ENCODE measurements at regions not wholly inside any gene's neighbourhood (a gene's known extent, or its start where the extent isn't known, plus 50 kb on each side); places are given as distances from the start of the nearest gene placed in this dataset.

- 100% methylated on average over 3 of the region's 4 CpGs for WGBS (ENCODE audit: insufficient coverage)
- Mint-ChIP-seq H3K9me3 (peaks cover 0 to 2% (median 0%) of the 10 kb centered on the region in 7 donors), H3K27me3 (ENCODE audit: low read depth in 3 of 3) (peaks cover 0 to 15% (median 5%) of the 10 kb centered on the region in 3 donors), H3K27ac (no peak overlapping the region), H3K36me3 (no peaks in the 10 kb centered on the region), H3K4me3 (no peak overlapping the region), H3K4me1 (no peaks in the 10 kb centered on the region)
- intact Hi-C loops (cut with micrococcal nuclease): no loop called here
- Histone ChIP-seq H4K20me1 (ENCODE audit: insufficient read depth, low read length) (no peaks in the 10 kb centered on the region), H3K9me3 (replicated peaks in 1 of 2; ENCODE audit: control insufficient read depth in 1 of 2, insufficient read depth in 1 of 2, low read length in 2 of 2) (no peaks in the 10 kb centered on the region), H3K9ac (ENCODE audit: insufficient read depth, low read length, poor library complexity, severe bottlenecking) (no peak overlapping the region), H3K79me2 (ENCODE audit: insufficient read depth, low read length) (no peaks in the 10 kb centered on the region), H3K4me1 (ENCODE audit: control insufficient read depth in 1 of 2, insufficient read depth in 2 of 2, low read length in 2 of 2) (no peaks in the 10 kb centered on the region), H3K27ac (ENCODE audit: low read depth in 1 of 2, low read length in 2 of 2) (no peak overlapping the region), H2AFZ (ENCODE audit: insufficient read depth, low read depth, low read length, poor library complexity, severe bottlenecking) (no peak overlapping the region), H3K4me3 (replicated peaks in 1 of 3; ENCODE audit: low read depth in 2 of 3, low read length in 3 of 3) (no peak overlapping the region), H3K27me3 (ENCODE audit: control insufficient read depth in 2 of 2, insufficient read depth in 2 of 2, low read length in 2 of 2) (no peaks in the 10 kb centered on the region), H3K36me3 (replicated peaks in 1 of 2; ENCODE audit: control insufficient read depth in 1 of 2, insufficient read depth in 2 of 2, low read length in 2 of 2) (no peaks in the 10 kb centered on the region), H3K4me2 (replicated peaks; ENCODE audit: extremely low read depth, low read length, poor library complexity, severe bottlenecking) (no peak overlapping the region)
- TF ChIP-seq CTCF (IDR thresholded peaks at IDR 0.05): no peak
- DNase-seq: no peak
Observed at GRCh38 chr15:48010316-48010715, 110.5 kb upstream of the SLC24A5 start.

- Histone ChIP-seq H3K27ac (ENCODE audit: low read depth in 1 of 2, low read length in 2 of 2) (no peak overlapping the region), H3K79me2 (ENCODE audit: insufficient read depth, low read length) (no peaks in the 10 kb centered on the region), H3K27me3 (ENCODE audit: control insufficient read depth in 2 of 2, insufficient read depth in 2 of 2, low read length in 2 of 2) (peaks cover 0 to 5% of the 10 kb centered on the region in 2 donors), H4K20me1 (ENCODE audit: insufficient read depth, low read length) (no peaks in the 10 kb centered on the region), H2AFZ (ENCODE audit: insufficient read depth, low read depth, low read length, poor library complexity, severe bottlenecking) (no peak overlapping the region), H3K4me1 (ENCODE audit: control insufficient read depth in 1 of 2, insufficient read depth in 2 of 2, low read length in 2 of 2) (no peaks in the 10 kb centered on the region), H3K4me3 (replicated peaks in 1 of 3; ENCODE audit: low read depth in 2 of 3, low read length in 3 of 3) (no peak overlapping the region), H3K9ac (ENCODE audit: insufficient read depth, low read length, poor library complexity, severe bottlenecking) (no peak overlapping the region), H3K36me3 (replicated peaks in 1 of 2; ENCODE audit: control insufficient read depth in 1 of 2, insufficient read depth in 2 of 2, low read length in 2 of 2) (no peaks in the 10 kb centered on the region), H3K4me2 (replicated peaks; ENCODE audit: extremely low read depth, low read length, poor library complexity, severe bottlenecking) (no peak overlapping the region), H3K9me3 (replicated peaks in 1 of 2; ENCODE audit: control insufficient read depth in 1 of 2, insufficient read depth in 1 of 2, low read length in 2 of 2) (no peaks in the 10 kb centered on the region)
- no peaks in the 10 kb centered on the region for H3K4me1 Mint-ChIP-seq
- TF ChIP-seq CTCF (IDR thresholded peaks at IDR 0.05): no peak
- intact Hi-C loops (cut with micrococcal nuclease): no loop called here
- H3K27me3 Mint-ChIP-seq (ENCODE audit: low read depth in 3 of 3): peaks cover 0 to 15% (median 3%) of the 10 kb centered on the region in 3 donors
- DNase-seq: no peak
- H3K9me3 Mint-ChIP-seq: peaks cover 0 to 2% (median 0%) of the 10 kb centered on the region in 7 donors
- no peak overlapping the region for H3K27ac Mint-ChIP-seq
- no peak overlapping the region for H3K4me3 Mint-ChIP-seq
- H3K36me3 Mint-ChIP-seq: no peaks in the 10 kb centered on the region
- WGBS (ENCODE audit: insufficient coverage): 80% methylated on average over 1 of the region's 3 CpGs
Observed at GRCh38 chr15:48012191-48012590, 108.6 kb upstream of the SLC24A5 start.

Measured in CD14-positive monocyte (primary cell).